HFF-Myc (cell line): ENCODE measurements at regions not wholly inside any gene's neighbourhood (a gene's known extent, or its start where the extent isn't known, plus 50 kb on each side); places are given as distances from the start of the nearest gene placed in this dataset.

ENCODE experiments used
- DNase-seq: peaks from one replicate; pipeline ENCODE4 v3.0.0-alpha.2; 2011; ENCODE audit warnings: low read depth; ENCODE audit errors: extremely low read depth
- H3K4me3 ChIP-seq: replicated peaks from 2 replicates; pipeline ENCODE4 v1.5.1; 2011; ENCODE audit warnings: low read depth, mild to moderate bottlenecking, control low read depth, low read length
- CTCF ChIP-seq: IDR thresholded peaks from 2 replicates; pipeline ENCODE4 v1.5.1; 2012; ENCODE audit warnings: mild to moderate bottlenecking, low read depth, low read length, control low read depth; ENCODE audit errors: missing control alignments

DNA sequence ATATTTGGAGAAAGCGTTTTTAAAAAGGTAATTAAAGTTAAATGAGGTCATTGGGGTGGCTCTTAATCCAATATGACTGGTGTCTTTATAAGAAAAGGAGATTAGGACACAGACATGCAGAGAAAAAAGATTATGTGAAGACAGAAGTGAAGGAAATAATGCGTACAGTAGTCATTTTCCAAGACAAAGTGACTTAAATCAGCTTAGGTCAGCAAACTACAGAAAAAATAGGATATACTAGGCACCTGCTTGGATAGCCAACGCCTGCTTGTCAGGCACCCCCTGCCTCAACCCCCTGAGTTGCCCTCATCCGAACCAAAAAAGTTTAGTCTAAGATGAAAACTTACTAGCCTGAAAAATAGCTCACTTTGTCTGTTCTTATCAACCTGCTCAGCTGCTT lies 58.2 kb upstream of the SPAG17 start:
- no peak for TF ChIP-seq CTCF
- no peak for DNase-seq
- no peak overlapping the region for H3K4me3 ChIP-seq
